KOPT-K1 (cell line): ENCODE measurements at regions not wholly inside any gene's neighbourhood (a gene's known extent, or its start where the extent isn't known, plus 50 kb on each side); places are given as distances from the start of the nearest gene placed in this dataset.

ENCODE experiments used
- H3K27ac ChIP-seq: fragments of 200-600 bp; sonication (generic); 2 replicates; pipeline ENCODE4 v1.5.1; 2016; ENCODE audit warnings: antibody characterized with exemption, mild to moderate bottlenecking, low read depth, low read length; ENCODE audit not compliant: poor library complexity, severe bottlenecking
- H3K36me3 ChIP-seq: fragments of 200-600 bp; sonication (generic); 2 replicates; pipeline ENCODE4 v1.5.1; 2017; ENCODE audit warnings: antibody characterized with exemption, mild to moderate bottlenecking, low read length, moderate library complexity; ENCODE audit not compliant: insufficient read depth
- H3K9me3 ChIP-seq: fragments of 200-600 bp; sonication (generic); 2 replicates; pipeline ENCODE4 v1.5.1; 2017; ENCODE audit warnings: antibody characterized with exemption, low read length, mild to moderate bottlenecking; ENCODE audit not compliant: insufficient read depth, poor library complexity, severe bottlenecking

GRCh38 chr1:168941640-168942039 lies 164.8 kb upstream of the ATP1B1 start:
- Histone ChIP-seq H3K36me3 (no peaks in the 10 kb centered on the region), H3K27ac (no peak overlapping the region), H3K9me3 (no peaks in the 10 kb centered on the region)

DNA sequence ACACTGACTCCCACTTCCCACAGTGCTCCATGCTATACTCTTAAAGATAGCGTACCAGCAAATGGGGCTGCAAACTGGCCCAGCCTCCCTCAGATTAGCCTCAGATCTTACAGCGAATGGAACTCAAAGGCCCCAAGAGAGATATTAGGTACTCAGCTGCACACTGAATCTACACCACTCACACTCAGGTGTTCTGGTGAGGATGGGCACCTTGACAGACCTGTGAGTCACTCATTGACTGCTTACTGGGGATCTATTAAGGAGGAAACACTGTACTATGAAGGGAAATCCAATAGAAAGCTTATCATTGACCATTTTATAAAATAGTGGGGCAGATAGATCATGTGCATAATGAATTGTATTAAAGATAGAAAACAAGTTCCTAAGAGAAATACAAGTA lies 164.3 kb upstream of the ATP1B1 start:
- H3K27ac ChIP-seq = no peak overlapping the region
- no peaks in the 10 kb centered on the region for H3K36me3 ChIP-seq
- no peaks in the 10 kb centered on the region for H3K9me3 ChIP-seq

DNA sequence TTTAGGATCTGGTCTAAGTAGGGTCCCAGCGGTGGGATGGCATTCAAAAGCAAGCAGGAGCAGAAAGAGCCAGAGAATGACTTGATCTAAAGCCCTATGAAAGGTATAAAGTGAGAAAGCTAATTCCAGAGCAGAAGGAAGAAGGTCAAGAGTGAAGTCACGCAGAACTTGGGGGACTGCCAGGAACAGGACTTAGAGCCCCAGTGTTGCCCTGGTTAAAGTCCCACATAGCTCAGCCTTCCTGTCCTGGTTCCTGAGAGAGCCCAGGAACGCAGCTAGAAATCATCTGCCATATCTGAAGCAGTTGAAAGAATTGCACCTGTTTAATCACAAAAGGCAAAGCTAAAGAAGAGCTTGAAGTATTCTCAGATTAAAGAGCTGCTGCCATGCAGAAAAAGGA lies 160.6 kb upstream of the ATP1B1 start:
- H3K9me3 ChIP-seq = no peaks in the 10 kb centered on the region
- H3K36me3 ChIP-seq = no peaks in the 10 kb centered on the region
- no peak overlapping the region for H3K27ac ChIP-seq

- Histone ChIP-seq H3K36me3 (no peaks in the 10 kb centered on the region), H3K27ac (no peak overlapping the region), H3K9me3 (no peaks in the 10 kb centered on the region)
Observed at GRCh38 chr1:168947041-168947440, 159.4 kb upstream of the ATP1B1 start.

GRCh38 chr1:168949672-168950071 lies 156.8 kb upstream of the ATP1B1 start:
- Histone ChIP-seq H3K27ac (no peak overlapping the region), H3K36me3 (no peaks in the 10 kb centered on the region), H3K9me3 (no peaks in the 10 kb centered on the region)

GRCh38 chr1:168957818-168958217 lies 148.7 kb upstream of the ATP1B1 start:
- H3K36me3 ChIP-seq = no peaks in the 10 kb centered on the region
- no peaks in the 10 kb centered on the region for H3K9me3 ChIP-seq
- no peak overlapping the region for H3K27ac ChIP-seq

- H3K27ac ChIP-seq = no peak overlapping the region
- no peaks in the 10 kb centered on the region for H3K9me3 ChIP-seq
- no peaks in the 10 kb centered on the region for H3K36me3 ChIP-seq
Observed at GRCh38 chr1:168958562-168959289, 147.8 kb upstream of the ATP1B1 start.

GRCh38 chr1:168959382-168959781 lies 147.1 kb upstream of the ATP1B1 start:
- no peak overlapping the region for H3K27ac ChIP-seq
- no peaks in the 10 kb centered on the region for H3K36me3 ChIP-seq
- no peaks in the 10 kb centered on the region for H3K9me3 ChIP-seq

- no peaks in the 10 kb centered on the region for H3K9me3 ChIP-seq
- no peaks in the 10 kb centered on the region for H3K36me3 ChIP-seq
- no peak overlapping the region for H3K27ac ChIP-seq
Observed at GRCh38 chr1:168960114-168960513, 146.4 kb upstream of the ATP1B1 start.

DNA sequence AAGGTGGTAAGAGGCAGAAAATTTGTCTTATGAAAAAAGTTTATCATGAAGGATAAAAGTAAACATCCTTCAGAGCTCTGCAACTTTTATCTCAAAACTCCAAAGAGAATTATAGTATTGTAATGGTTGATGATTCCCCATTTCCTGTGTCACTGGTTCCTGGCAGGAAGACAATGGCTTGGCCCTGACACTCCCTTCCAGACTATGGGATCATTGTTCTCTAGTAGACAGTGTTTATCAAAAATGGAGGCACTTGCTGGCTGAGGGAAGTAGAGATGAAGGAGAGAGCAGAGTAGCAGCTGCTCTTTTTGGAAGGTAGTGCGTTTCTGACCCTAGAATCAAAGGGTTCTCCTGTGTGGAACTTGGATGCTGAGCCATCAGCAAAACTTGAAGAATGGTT lies 145.9 kb upstream of the ATP1B1 start:
- Histone ChIP-seq H3K9me3 (no peaks in the 10 kb centered on the region), H3K27ac (no peak overlapping the region), H3K36me3 (no peaks in the 10 kb centered on the region)

GRCh38 chr1:168963601-168964000 lies 142.9 kb upstream of the ATP1B1 start:
- no peaks in the 10 kb centered on the region for H3K36me3 ChIP-seq
- H3K9me3 ChIP-seq = no peaks in the 10 kb centered on the region
- H3K27ac ChIP-seq = no peak overlapping the region

DNA sequence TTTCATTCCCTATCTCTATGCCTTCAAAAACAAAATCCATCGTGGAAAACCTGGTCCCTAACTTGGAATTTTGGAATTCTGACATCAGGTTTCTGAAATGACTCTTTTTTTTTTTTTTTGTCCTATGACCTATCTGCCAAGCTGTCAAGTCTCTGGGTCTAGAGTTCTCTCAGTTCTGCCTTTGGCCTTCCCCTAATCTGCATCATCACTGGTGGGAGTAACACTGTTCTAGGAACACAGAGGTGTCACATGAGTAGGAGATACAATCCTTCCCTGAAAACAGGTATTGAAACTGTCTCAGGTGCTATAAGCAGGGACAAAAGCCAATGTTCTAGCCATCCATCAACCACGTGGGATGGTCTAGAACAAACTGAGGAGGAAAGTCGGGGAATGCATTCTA lies 142.0 kb upstream of the ATP1B1 start:
- no peak overlapping the region for H3K27ac ChIP-seq
- H3K36me3 ChIP-seq = no peaks in the 10 kb centered on the region
- no peaks in the 10 kb centered on the region for H3K9me3 ChIP-seq

- Histone ChIP-seq H3K36me3 (no peaks in the 10 kb centered on the region), H3K27ac (no peak overlapping the region), H3K9me3 (no peaks in the 10 kb centered on the region)
Observed at GRCh38 chr1:168966217-168966616, 140.3 kb upstream of the ATP1B1 start.

DNA sequence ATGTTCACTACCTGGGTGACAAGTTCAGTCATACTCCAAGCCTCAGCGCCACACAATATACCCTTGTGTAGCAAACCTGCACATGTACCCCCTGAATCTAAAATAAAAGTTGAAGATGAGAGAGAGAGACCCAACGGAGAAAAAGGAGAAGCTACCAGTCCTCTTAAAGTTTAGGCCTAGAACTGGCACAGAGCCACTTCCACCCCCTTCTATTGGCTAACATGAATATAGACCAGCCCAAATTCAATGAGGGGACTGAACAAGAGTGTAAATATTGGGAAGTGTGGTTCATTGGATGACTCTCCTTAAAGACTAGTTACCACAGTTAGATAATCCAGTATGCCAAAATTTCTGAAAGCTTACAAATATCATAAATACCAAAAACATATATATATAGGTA lies 139.9 kb upstream of the ATP1B1 start:
- no peaks in the 10 kb centered on the region for H3K9me3 ChIP-seq
- no peak overlapping the region for H3K27ac ChIP-seq
- H3K36me3 ChIP-seq = no peaks in the 10 kb centered on the region

- H3K36me3 ChIP-seq = no peaks in the 10 kb centered on the region
- no peaks in the 10 kb centered on the region for H3K9me3 ChIP-seq
- no peak overlapping the region for H3K27ac ChIP-seq
Observed at GRCh38 chr1:168970926-168971659, 135.4 kb upstream of the ATP1B1 start.

- no peak overlapping the region for H3K27ac ChIP-seq
- no peaks in the 10 kb centered on the region for H3K36me3 ChIP-seq
- no peaks in the 10 kb centered on the region for H3K9me3 ChIP-seq
Observed at GRCh38 chr1:168972225-168972624, 134.3 kb upstream of the ATP1B1 start.
